ENCODE measurements at regions not wholly inside any gene's neighbourhood (a gene's known extent, or its start where the extent isn't known, plus 50 kb on each side); places are given as distances from the start of the nearest gene placed in this dataset.

DNA sequence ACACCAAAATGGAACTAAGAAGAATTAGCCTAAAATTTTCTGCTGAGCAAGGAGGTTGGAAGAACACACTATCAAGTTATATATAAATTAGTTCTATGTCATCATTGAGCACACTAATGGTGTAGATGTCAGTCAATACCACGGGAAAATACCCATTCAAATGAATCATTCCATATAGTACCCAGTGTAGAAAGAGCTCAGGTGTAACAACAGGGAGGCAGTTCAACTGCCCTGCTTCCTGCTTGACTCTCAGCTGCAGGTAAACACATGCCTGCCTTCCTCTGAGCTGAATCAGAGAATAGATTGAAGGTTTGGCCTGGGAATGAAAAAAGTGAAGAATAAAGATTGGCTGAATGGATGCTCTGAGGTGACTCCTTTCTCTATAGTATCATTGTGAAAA lies 1088.0 kb downstream of the AGBL1 start:
- H3K79me1 ChIP-seq (replicated peaks; ENCODE audit: low read length, poor library complexity, severe bottlenecking) = no peaks in the 10 kb centered on the region
- no peak overlapping the region for H3K14ac ChIP-seq (ENCODE audit: low read length in 2 of 2)
- H3K9me3 ChIP-seq (ENCODE audit: control insufficient read depth, low read length) = peaks cover 12% of the 10 kb centered on the region
- DNase-seq = no peak
- no peak overlapping the region for H3K18ac ChIP-seq (ENCODE audit: low read depth in 1 of 2, low read length in 2 of 2)
- no peak overlapping the region for H4K8ac ChIP-seq (ENCODE audit: low read length)
- H3K36me3 ChIP-seq (ENCODE audit: control insufficient read depth in 1 of 2, insufficient read depth in 2 of 2, low read depth in 1 of 2, low read length in 2 of 2) = no peaks in the 10 kb centered on the region
- no peak overlapping the region for H2AK5ac ChIP-seq (ENCODE audit: low read length, severe bottlenecking)
- H3K4ac ChIP-seq (ENCODE audit: low read depth in 1 of 2, low read length in 2 of 2) = no peak overlapping the region
- no peak overlapping the region for H2BK15ac ChIP-seq (ENCODE audit: low read depth, poor library complexity, severe bottlenecking)
- no CpG with 5 or more reads among the region's 1 CpG for WGBS
- no peaks in the 10 kb centered on the region for H3K27me3 ChIP-seq (ENCODE audit: control insufficient read depth in 1 of 2, insufficient read depth in 1 of 2, low read length in 2 of 2)
- no peak overlapping the region for H3K9ac ChIP-seq (ENCODE audit: low read length)
- no peak overlapping the region for H2BK12ac ChIP-seq (ENCODE audit: low read length in 2 of 2)
- no peak overlapping the region for H3K27ac ChIP-seq (ENCODE audit: low read length, poor library complexity, severe bottlenecking)
- no peak overlapping the region for H2BK120ac ChIP-seq (ENCODE audit: low read depth, low read length)
- H3K4me3 ChIP-seq (ENCODE audit: insufficient read depth in 1 of 2, low read depth in 1 of 2, low read length in 2 of 2) = no peak overlapping the region
- no peak overlapping the region for H3K23ac ChIP-seq (ENCODE audit: low read length in 2 of 2)
- H3K4me2 ChIP-seq (ENCODE audit: low read length, poor library complexity, severe bottlenecking) = no peak overlapping the region
- no peak overlapping the region for H2BK5ac ChIP-seq (ENCODE audit: low read depth, low read length, poor library complexity, severe bottlenecking)
- H3K4me1 ChIP-seq (ENCODE audit: control insufficient read depth, insufficient read depth, low read depth, low read length) = no peaks in the 10 kb centered on the region
- no peak overlapping the region for H4K91ac ChIP-seq (ENCODE audit: low read length)
- no peak overlapping the region for H2AFZ ChIP-seq (ENCODE audit: low read depth, low read length)

DNA sequence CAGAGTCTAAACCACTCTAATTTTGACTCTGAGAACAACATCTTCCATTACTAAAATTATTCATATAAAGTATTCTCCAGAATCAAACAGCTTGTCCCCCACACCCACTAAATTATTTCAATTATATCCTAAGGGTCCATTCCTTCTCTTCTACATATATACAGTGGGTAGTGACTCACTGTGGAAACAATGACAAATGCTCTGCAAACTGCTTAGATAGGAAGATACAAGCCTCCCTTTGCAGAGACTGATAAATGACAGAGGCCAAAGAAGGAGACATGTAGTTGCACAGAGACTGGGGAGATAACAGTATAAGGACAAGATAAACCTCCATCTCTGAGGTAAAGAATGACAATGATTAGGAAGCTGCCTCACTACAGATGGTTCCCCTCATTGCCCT lies 1087.4 kb downstream of the AGBL1 start:
- Histone ChIP-seq H2BK12ac (ENCODE audit: low read length in 2 of 2) (no peak overlapping the region), H3K14ac (ENCODE audit: low read length in 2 of 2) (no peak overlapping the region), H2AFZ (ENCODE audit: low read depth, low read length) (no peak overlapping the region), H2BK5ac (ENCODE audit: low read depth, low read length, poor library complexity, severe bottlenecking) (no peak overlapping the region), H3K4me3 (ENCODE audit: insufficient read depth in 1 of 2, low read depth in 1 of 2, low read length in 2 of 2) (no peak overlapping the region), H3K23ac (ENCODE audit: low read length in 2 of 2) (no peak overlapping the region), H3K36me3 (ENCODE audit: control insufficient read depth in 1 of 2, insufficient read depth in 2 of 2, low read depth in 1 of 2, low read length in 2 of 2) (no peaks in the 10 kb centered on the region), H4K91ac (ENCODE audit: low read length) (no peak overlapping the region), H3K27me3 (ENCODE audit: control insufficient read depth in 1 of 2, insufficient read depth in 1 of 2, low read length in 2 of 2) (no peaks in the 10 kb centered on the region), H3K27ac (ENCODE audit: low read length, poor library complexity, severe bottlenecking) (no peak overlapping the region), H3K9me3 (ENCODE audit: control insufficient read depth, low read length) (peaks cover 12% of the 10 kb centered on the region), H3K4me1 (ENCODE audit: control insufficient read depth, insufficient read depth, low read depth, low read length) (no peaks in the 10 kb centered on the region), H3K9ac (ENCODE audit: low read length) (no peak overlapping the region), H3K79me1 (replicated peaks; ENCODE audit: low read length, poor library complexity, severe bottlenecking) (no peaks in the 10 kb centered on the region), H3K4ac (ENCODE audit: low read depth in 1 of 2, low read length in 2 of 2) (no peak overlapping the region), H2BK15ac (ENCODE audit: low read depth, poor library complexity, severe bottlenecking) (no peak overlapping the region), H2AK5ac (ENCODE audit: low read length, severe bottlenecking) (no peak overlapping the region), H4K8ac (ENCODE audit: low read length) (no peak overlapping the region), H3K18ac (ENCODE audit: low read depth in 1 of 2, low read length in 2 of 2) (no peak overlapping the region), H3K4me2 (ENCODE audit: low read length, poor library complexity, severe bottlenecking) (no peak overlapping the region), H2BK120ac (ENCODE audit: low read depth, low read length) (no peak overlapping the region)
- peak; percentile 56 for DNase-seq

DNA sequence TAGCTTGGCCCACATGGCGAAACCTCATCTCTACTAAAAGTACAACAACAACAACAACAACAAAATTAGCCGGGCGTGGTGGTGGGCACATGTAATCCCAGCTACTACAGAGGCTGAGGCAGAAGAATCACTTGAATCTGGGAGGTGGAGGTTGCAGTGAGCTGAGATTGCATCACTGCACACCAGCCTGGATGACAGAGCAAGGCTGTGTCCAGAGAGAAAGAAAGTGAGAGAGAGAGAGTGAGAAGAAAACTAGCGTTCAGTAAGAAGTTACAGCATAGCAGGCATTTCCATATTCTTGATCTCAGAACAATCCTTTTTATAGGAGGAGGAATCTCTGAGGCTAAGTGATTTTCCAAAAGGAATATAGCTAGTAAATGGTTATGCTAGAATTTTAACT lies 1076.1 kb downstream of the AGBL1 start:
- Histone ChIP-seq H3K36me3 (ENCODE audit: control insufficient read depth in 1 of 2, insufficient read depth in 2 of 2, low read depth in 1 of 2, low read length in 2 of 2) (no peaks in the 10 kb centered on the region), H3K4me1 (ENCODE audit: control insufficient read depth, insufficient read depth, low read depth, low read length) (no peaks in the 10 kb centered on the region)

DNA sequence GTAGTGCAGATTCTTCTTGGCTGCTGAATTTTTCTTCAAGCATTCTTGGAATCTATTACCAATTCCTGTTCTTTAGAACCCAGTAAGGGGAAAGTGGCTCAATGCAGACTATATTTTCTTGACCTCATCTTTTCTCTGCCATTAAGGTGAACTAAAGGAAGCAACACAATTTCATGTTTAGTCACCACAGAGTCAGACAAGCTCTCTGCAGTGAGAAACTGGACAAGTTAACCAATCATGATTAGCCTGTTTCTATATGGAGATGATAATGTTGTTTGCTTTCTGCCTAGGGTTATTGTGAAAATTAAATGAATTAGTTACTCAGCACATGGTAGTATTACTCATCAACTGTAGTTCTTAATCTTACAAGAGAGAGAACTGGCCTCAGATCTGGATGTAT lies 1075.1 kb downstream of the AGBL1 start:
- H3K9ac ChIP-seq (ENCODE audit: low read length) = no peak overlapping the region
- no peaks in the 10 kb centered on the region for H3K36me3 ChIP-seq (ENCODE audit: control insufficient read depth in 1 of 2, insufficient read depth in 2 of 2, low read depth in 1 of 2, low read length in 2 of 2)
- H2BK12ac ChIP-seq (ENCODE audit: low read length in 2 of 2) = no peak overlapping the region
- H3K9me3 ChIP-seq (ENCODE audit: control insufficient read depth, low read length) = no peaks in the 10 kb centered on the region
- no peak overlapping the region for H4K91ac ChIP-seq (ENCODE audit: low read length)
- H2BK5ac ChIP-seq (ENCODE audit: low read depth, low read length, poor library complexity, severe bottlenecking) = no peak overlapping the region
- H3K23ac ChIP-seq (ENCODE audit: low read length in 2 of 2) = no peak overlapping the region
- no peaks in the 10 kb centered on the region for H3K4me1 ChIP-seq (ENCODE audit: control insufficient read depth, insufficient read depth, low read depth, low read length)
- H3K27me3 ChIP-seq (ENCODE audit: control insufficient read depth in 1 of 2, insufficient read depth in 1 of 2, low read length in 2 of 2) = no peaks in the 10 kb centered on the region
- no peak overlapping the region for H2AFZ ChIP-seq (ENCODE audit: low read depth, low read length)
- H3K14ac ChIP-seq (ENCODE audit: low read length in 2 of 2) = no peak overlapping the region
- H2BK15ac ChIP-seq (ENCODE audit: low read depth, poor library complexity, severe bottlenecking) = no peak overlapping the region
- H3K4me2 ChIP-seq (ENCODE audit: low read length, poor library complexity, severe bottlenecking) = no peak overlapping the region
- H3K27ac ChIP-seq (ENCODE audit: low read length, poor library complexity, severe bottlenecking) = no peak overlapping the region
- no peak overlapping the region for H4K8ac ChIP-seq (ENCODE audit: low read length)
- no peak overlapping the region for H2BK120ac ChIP-seq (ENCODE audit: low read depth, low read length)
- no peaks in the 10 kb centered on the region for H3K79me1 ChIP-seq (replicated peaks; ENCODE audit: low read length, poor library complexity, severe bottlenecking)
- DNase-seq = peak; percentile 35
- no peak overlapping the region for H3K4me3 ChIP-seq (ENCODE audit: insufficient read depth in 1 of 2, low read depth in 1 of 2, low read length in 2 of 2)
- H3K18ac ChIP-seq (ENCODE audit: low read depth in 1 of 2, low read length in 2 of 2) = no peak overlapping the region
- no peak overlapping the region for H2AK5ac ChIP-seq (ENCODE audit: low read length, severe bottlenecking)
- no peak overlapping the region for H3K4ac ChIP-seq (ENCODE audit: low read depth in 1 of 2, low read length in 2 of 2)

More for the DNA sequence above, 1076.1 kb downstream of the AGBL1 start:
- no peak overlapping the region for H3K4me3 ChIP-seq (ENCODE audit: insufficient read depth in 1 of 2, low read depth in 1 of 2, low read length in 2 of 2)
- H3K4ac ChIP-seq (ENCODE audit: low read depth in 1 of 2, low read length in 2 of 2) = no peak overlapping the region
- H3K9ac ChIP-seq (ENCODE audit: low read length) = no peak overlapping the region
- H2BK12ac ChIP-seq (ENCODE audit: low read length in 2 of 2) = no peak overlapping the region
- no peak overlapping the region for H2BK15ac ChIP-seq (ENCODE audit: low read depth, poor library complexity, severe bottlenecking)
- no peaks in the 10 kb centered on the region for H3K9me3 ChIP-seq (ENCODE audit: control insufficient read depth, low read length)
- H2BK120ac ChIP-seq (ENCODE audit: low read depth, low read length) = peak overlapping the region; percentile 61
- H3K18ac ChIP-seq (ENCODE audit: low read depth in 1 of 2, low read length in 2 of 2) = peak overlapping the region in 1 of 2 experiments; percentile 16
- H3K23ac ChIP-seq (ENCODE audit: low read length in 2 of 2) = no peak overlapping the region
- DNase-seq = peak; percentile 32
- no peak overlapping the region for H3K4me2 ChIP-seq (ENCODE audit: low read length, poor library complexity, severe bottlenecking)
- H4K91ac ChIP-seq (ENCODE audit: low read length) = peak overlapping the region; percentile 61
- H4K8ac ChIP-seq (ENCODE audit: low read length) = no peak overlapping the region
- H2AK5ac ChIP-seq (ENCODE audit: low read length, severe bottlenecking) = no peak overlapping the region
- peak overlapping the region in 1 of 2 experiments; percentile 41 for H3K14ac ChIP-seq (ENCODE audit: low read length in 2 of 2)
- no peak overlapping the region for H3K27ac ChIP-seq (ENCODE audit: low read length, poor library complexity, severe bottlenecking)
- no peak overlapping the region for H2BK5ac ChIP-seq (ENCODE audit: low read depth, low read length, poor library complexity, severe bottlenecking)
- no peaks in the 10 kb centered on the region for H3K79me1 ChIP-seq (replicated peaks; ENCODE audit: low read length, poor library complexity, severe bottlenecking)
- H2AFZ ChIP-seq (ENCODE audit: low read depth, low read length) = no peak overlapping the region
- no peaks in the 10 kb centered on the region for H3K27me3 ChIP-seq (ENCODE audit: control insufficient read depth in 1 of 2, insufficient read depth in 1 of 2, low read length in 2 of 2)
- WGBS = 100% methylated on average over 2 of the region's 4 CpGs
